ENCODE measurements at regions not wholly inside any gene's neighbourhood (a gene's known extent, or its start where the extent isn't known, plus 50 kb on each side); places are given as distances from the start of the nearest gene placed in this dataset.

- H3K79me2 ChIP-seq (ENCODE audit: insufficient read depth, low read depth, low read length) = no peaks in the 10 kb centered on the region
- H3K4me2 ChIP-seq (ENCODE audit: low read length) = no peak overlapping the region
- no peaks in the 10 kb centered on the region for H4K20me1 ChIP-seq (ENCODE audit: insufficient read depth, low read length)
- POLR2A ChIA-PET = no interaction called here
- CTCF ChIA-PET (ENCODE audit: unreplicated experiment) = no interaction called here
- H3K9me2 ChIP-seq (ENCODE audit: insufficient read depth, low read length) = no peaks in the 10 kb centered on the region
- H3K9me3 ChIP-seq (ENCODE audit: low read length) = no peaks in the 10 kb centered on the region
- no peak for DNase-seq (ENCODE audit: low spot score)
- no peak overlapping the region for H3K27ac ChIP-seq (ENCODE audit: low read depth, low read length, poor library complexity, severe bottlenecking)
- H3K4me3 ChIP-seq (ENCODE audit: low read depth, low read length, poor library complexity, severe bottlenecking) = no peak overlapping the region
- no peaks in the 10 kb centered on the region for H3K36me3 ChIP-seq (ENCODE audit: insufficient read depth, low read length)
- no peaks in the 10 kb centered on the region for H3K4me1 ChIP-seq (ENCODE audit: insufficient read depth, low read length, poor library complexity, severe bottlenecking)
- intact Hi-C loops (cut with micrococcal nuclease; ENCODE audit: unreplicated experiment) = no loop called here
- no peak overlapping the region for H2AFZ ChIP-seq (ENCODE audit: low read length)
- TF ChIP-seq EZH2phosphoT487 (IDR thresholded peaks at IDR 0.05; ENCODE audit: borderline replicate concordance, low read depth, low read length) = no peak
- TF ChIP-seq, protein P1, sequence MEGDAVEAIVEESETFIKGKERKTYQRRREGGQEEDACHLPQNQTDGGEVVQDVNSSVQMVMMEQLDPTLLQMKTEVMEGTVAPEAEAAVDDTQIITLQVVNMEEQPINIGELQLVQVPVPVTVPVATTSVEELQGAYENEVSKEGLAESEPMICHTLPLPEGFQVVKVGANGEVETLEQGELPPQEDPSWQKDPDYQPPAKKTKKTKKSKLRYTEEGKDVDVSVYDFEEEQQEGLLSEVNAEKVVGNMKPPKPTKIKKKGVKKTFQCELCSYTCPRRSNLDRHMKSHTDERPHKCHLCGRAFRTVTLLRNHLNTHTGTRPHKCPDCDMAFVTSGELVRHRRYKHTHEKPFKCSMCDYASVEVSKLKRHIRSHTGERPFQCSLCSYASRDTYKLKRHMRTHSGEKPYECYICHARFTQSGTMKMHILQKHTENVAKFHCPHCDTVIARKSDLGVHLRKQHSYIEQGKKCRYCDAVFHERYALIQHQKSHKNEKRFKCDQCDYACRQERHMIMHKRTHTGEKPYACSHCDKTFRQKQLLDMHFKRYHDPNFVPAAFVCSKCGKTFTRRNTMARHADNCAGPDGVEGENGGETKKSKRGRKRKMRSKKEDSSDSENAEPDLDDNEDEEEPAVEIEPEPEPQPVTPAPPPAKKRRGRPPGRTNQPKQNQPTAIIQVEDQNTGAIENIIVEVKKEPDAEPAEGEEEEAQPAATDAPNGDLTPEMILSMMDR (conservative IDR thresholded peaks at IDR 0.05; ENCODE audit: low read length) = no peak
- no TSS peak for BruUV-seq (replicated peaks)
Observed at GRCh38 chr6:6780231-6780630, 191.7 kb downstream of the LY86 start.

DNA sequence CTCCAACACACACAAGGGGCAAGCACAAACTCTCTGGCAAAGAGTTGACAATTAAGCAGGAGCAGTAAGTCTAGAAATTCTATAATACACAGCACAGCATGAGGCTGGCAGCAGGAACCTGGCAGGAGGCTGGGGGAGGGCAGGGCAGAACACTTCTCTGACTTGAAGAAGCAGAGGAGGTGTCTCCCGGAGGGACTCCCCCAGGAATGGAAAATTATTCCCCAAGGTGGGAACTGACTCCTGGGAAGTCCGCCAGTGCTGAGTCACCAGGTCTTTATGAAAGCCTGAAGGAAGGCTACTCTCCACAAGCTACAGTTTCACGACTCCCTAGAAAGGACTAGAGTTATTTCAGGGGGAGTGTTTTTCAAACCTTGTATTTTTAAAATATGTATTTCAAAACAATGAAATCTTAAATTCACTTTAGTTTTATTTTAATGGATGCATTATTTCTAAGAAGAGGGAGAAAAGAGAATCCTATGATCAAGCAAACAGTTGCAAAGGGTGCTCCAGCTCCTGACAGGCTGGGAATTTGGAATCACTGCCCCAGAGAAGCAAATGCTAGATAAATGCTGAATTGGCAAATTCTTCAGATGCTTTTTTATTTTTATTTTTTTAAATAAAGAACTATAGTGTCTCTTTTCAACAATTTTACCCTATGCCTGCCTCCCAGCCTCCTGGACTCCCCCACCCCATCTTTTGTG is 192.8 kb downstream of the LY86 start:
- no peak overlapping the region for H2AFZ ChIP-seq (ENCODE audit: low read length)
- TF ChIP-seq, protein P1 (conservative IDR thresholded peaks at IDR 0.05; ENCODE audit: low read length) = no peak
- DNase-seq (ENCODE audit: low spot score) = no peak
- H3K4me2 ChIP-seq (ENCODE audit: low read length) = no peak overlapping the region
- no peak overlapping the region for H3K4me3 ChIP-seq (ENCODE audit: low read depth, low read length, poor library complexity, severe bottlenecking)
- no peaks in the 10 kb centered on the region for H4K20me1 ChIP-seq (ENCODE audit: insufficient read depth, low read length)
- intact Hi-C loops (cut with micrococcal nuclease; ENCODE audit: unreplicated experiment) = no loop called here
- no peaks in the 10 kb centered on the region for H3K9me2 ChIP-seq (ENCODE audit: insufficient read depth, low read length)
- no TSS peak for BruUV-seq (replicated peaks)
- no peak overlapping the region for H3K27ac ChIP-seq (ENCODE audit: low read depth, low read length, poor library complexity, severe bottlenecking)
- no peaks in the 10 kb centered on the region for H3K79me2 ChIP-seq (ENCODE audit: insufficient read depth, low read depth, low read length)
- ChIA-PET CTCF (ENCODE audit: unreplicated experiment) (no interaction called here), POLR2A (interaction anchor here (1.1 kb wide), 1 partner anchor 19 kb away, joined by 3 read pairs; no protein-coding TSS in a partner anchor)
- no peaks in the 10 kb centered on the region for H3K9me3 ChIP-seq (ENCODE audit: low read length)
- no peaks in the 10 kb centered on the region for H3K36me3 ChIP-seq (ENCODE audit: insufficient read depth, low read length)
- no peaks in the 10 kb centered on the region for H3K4me1 ChIP-seq (ENCODE audit: insufficient read depth, low read length, poor library complexity, severe bottlenecking)

GRCh38 chr6:6781873-6782227 is 193.3 kb downstream of the LY86 start:
- no peak for DNase-seq (ENCODE audit: low spot score)
- Histone ChIP-seq H2AFZ (ENCODE audit: low read length) (no peak overlapping the region), H3K27ac (ENCODE audit: low read depth, low read length, poor library complexity, severe bottlenecking) (no peak overlapping the region), H3K4me2 (ENCODE audit: low read length) (no peak overlapping the region), H3K36me3 (ENCODE audit: insufficient read depth, low read length) (no peaks in the 10 kb centered on the region), H3K79me2 (ENCODE audit: insufficient read depth, low read depth, low read length) (no peaks in the 10 kb centered on the region), H3K4me3 (ENCODE audit: low read depth, low read length, poor library complexity, severe bottlenecking) (no peak overlapping the region), H4K20me1 (ENCODE audit: insufficient read depth, low read length) (no peaks in the 10 kb centered on the region), H3K9me3 (ENCODE audit: low read length) (no peaks in the 10 kb centered on the region), H3K4me1 (ENCODE audit: insufficient read depth, low read length, poor library complexity, severe bottlenecking) (no peaks in the 10 kb centered on the region), H3K9me2 (ENCODE audit: insufficient read depth, low read length) (no peaks in the 10 kb centered on the region)
- POLR2A ChIA-PET = interaction anchor here (1.1 kb wide), 1 partner anchor 20 kb away, joined by 3 read pairs; no protein-coding TSS in a partner anchor
- CTCF ChIA-PET (ENCODE audit: unreplicated experiment) = no interaction called here
- no TSS peak for BruUV-seq (replicated peaks)
- intact Hi-C loops (cut with micrococcal nuclease; ENCODE audit: unreplicated experiment) = no loop called here
- TF ChIP-seq EZH2phosphoT487 (IDR thresholded peaks at IDR 0.05; ENCODE audit: borderline replicate concordance, low read depth, low read length) = no peak
- TF ChIP-seq, protein P1 (conservative IDR thresholded peaks at IDR 0.05; ENCODE audit: low read length) = no peak
